ENCODE measurements at regions not wholly inside any gene's neighbourhood (a gene's known extent, or its start where the extent isn't known, plus 50 kb on each side); places are given as distances from the start of the nearest gene placed in this dataset.

DNA sequence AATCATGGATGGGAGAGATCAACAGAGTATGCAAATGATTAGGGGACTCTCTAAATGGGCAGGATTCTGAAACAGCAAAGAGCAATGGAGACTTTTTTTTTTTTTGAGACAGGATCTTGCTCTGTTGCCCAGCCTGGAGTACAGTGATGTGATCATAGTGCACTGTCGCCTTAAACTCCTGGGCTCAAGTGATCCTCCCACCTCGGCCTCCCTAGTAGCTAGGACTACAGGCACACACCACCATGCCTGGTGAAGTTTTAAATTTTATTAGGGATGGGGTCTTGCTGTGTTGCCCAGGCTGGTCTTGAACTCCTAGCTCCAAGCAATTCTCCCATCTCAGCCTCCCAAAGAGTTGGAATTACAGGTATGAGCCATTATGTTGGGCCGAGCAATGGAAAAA lies 255.0 kb upstream of the ZFHX3 start:
- DNase-seq (ENCODE audit: low read depth) (no peak), FAIRE-seq (no peak)
- TF ChIP-seq, protein P1, sequence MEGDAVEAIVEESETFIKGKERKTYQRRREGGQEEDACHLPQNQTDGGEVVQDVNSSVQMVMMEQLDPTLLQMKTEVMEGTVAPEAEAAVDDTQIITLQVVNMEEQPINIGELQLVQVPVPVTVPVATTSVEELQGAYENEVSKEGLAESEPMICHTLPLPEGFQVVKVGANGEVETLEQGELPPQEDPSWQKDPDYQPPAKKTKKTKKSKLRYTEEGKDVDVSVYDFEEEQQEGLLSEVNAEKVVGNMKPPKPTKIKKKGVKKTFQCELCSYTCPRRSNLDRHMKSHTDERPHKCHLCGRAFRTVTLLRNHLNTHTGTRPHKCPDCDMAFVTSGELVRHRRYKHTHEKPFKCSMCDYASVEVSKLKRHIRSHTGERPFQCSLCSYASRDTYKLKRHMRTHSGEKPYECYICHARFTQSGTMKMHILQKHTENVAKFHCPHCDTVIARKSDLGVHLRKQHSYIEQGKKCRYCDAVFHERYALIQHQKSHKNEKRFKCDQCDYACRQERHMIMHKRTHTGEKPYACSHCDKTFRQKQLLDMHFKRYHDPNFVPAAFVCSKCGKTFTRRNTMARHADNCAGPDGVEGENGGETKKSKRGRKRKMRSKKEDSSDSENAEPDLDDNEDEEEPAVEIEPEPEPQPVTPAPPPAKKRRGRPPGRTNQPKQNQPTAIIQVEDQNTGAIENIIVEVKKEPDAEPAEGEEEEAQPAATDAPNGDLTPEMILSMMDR (IDR thresholded peaks at IDR 0.05; ENCODE audit: insufficient read depth, low read length, severe bottlenecking): no peak
- Histone ChIP-seq H3K36me3 (ENCODE audit: control insufficient read depth, insufficient read depth, low read length) (no peaks in the 10 kb centered on the region), H3K27me3 (ENCODE audit: control insufficient read depth, insufficient read depth, low read length) (no peaks in the 10 kb centered on the region), H3K4me3 (ENCODE audit: low read depth, low read length) (no peak overlapping the region)

DNA sequence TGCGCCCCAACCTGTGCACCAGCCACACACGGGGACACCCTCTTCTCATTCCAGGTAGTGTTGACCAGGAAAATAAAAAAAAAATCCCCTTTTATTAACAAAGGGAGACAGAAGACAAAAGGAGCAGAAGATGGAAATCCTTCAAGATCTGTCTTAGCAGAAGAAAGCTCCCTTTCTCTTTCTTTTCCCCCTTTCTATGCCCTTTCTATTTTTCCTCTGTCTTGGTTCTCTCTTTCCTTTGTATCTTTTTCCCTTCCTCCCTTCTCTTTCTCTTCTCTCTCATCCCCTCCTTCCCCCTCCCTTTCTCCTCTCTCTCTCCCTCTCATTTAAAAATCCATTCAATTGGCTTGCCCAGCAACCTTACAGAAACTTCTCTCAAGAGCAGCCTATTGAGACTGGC lies 254.1 kb upstream of the ZFHX3 start:
- FAIRE-seq: no peak
- no peaks in the 10 kb centered on the region for H3K27me3 ChIP-seq (ENCODE audit: control insufficient read depth, insufficient read depth, low read length)
- TF ChIP-seq, protein P1 (IDR thresholded peaks at IDR 0.05; ENCODE audit: insufficient read depth, low read length, severe bottlenecking): no peak

DNA sequence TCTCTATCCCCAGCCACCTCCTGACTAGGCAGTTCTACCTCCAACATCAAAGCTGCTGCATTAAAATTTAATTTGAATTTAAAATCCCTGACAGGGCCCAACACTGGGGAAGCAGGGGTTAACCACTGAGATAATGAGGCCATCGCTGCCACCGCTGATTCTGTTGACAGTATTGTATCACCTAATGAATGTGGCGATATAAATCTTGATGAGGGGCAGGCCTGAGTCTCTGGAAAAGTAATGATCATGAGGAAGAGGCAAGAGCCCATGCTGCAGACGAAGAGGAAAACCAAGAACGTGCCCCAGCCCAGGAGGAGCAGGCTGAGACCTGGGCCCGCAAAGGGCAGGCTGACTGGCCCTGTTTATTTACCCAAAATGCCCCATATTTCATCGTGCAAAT lies 251.4 kb upstream of the ZFHX3 start:
- Histone ChIP-seq H3K27me3 (ENCODE audit: control insufficient read depth, insufficient read depth, low read length) (no peaks in the 10 kb centered on the region), H3K4me3 (ENCODE audit: low read depth, low read length) (no peak overlapping the region), H3K36me3 (ENCODE audit: control insufficient read depth, insufficient read depth, low read length) (no peaks in the 10 kb centered on the region)
- no peak for DNase-seq (ENCODE audit: low read depth)
- no peak for FAIRE-seq
- TF ChIP-seq, protein P1 (IDR thresholded peaks at IDR 0.05; ENCODE audit: insufficient read depth, low read length, severe bottlenecking): no peak

More for the DNA sequence above, 254.1 kb upstream of the ZFHX3 start:
- no peak for DNase-seq (ENCODE audit: low read depth)
- no peaks in the 10 kb centered on the region for H3K36me3 ChIP-seq (ENCODE audit: control insufficient read depth, insufficient read depth, low read length)
- no peak overlapping the region for H3K4me3 ChIP-seq (ENCODE audit: low read depth, low read length)

DNA sequence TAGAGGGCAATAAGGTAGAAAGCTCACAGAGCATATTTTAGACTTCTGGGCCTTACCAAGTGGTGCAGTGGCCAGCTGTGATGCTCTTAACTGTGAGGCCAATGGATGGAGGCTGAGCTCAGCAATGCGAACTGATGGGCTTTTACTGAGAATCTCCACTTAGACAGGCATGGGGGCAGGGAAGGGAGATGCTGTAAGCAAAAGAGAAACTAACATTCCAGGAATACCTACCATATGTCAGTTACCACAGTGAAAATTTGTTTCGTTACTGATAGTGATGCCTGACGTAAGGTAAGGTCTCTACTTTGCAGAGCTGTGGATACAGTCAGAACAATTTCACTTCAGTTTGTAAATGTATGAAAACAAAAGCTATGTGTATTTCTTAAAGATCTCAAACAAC lies 250.6 kb upstream of the ZFHX3 start:
- H3K36me3 ChIP-seq (ENCODE audit: control insufficient read depth, insufficient read depth, low read length): no peaks in the 10 kb centered on the region
- TF ChIP-seq, protein P1 (IDR thresholded peaks at IDR 0.05; ENCODE audit: insufficient read depth, low read length, severe bottlenecking): no peak
- H3K4me3 ChIP-seq (ENCODE audit: low read depth, low read length): no peak overlapping the region
- H3K27me3 ChIP-seq (ENCODE audit: control insufficient read depth, insufficient read depth, low read length): no peaks in the 10 kb centered on the region
- FAIRE-seq (no peak), DNase-seq (ENCODE audit: low read depth) (no peak)

DNA sequence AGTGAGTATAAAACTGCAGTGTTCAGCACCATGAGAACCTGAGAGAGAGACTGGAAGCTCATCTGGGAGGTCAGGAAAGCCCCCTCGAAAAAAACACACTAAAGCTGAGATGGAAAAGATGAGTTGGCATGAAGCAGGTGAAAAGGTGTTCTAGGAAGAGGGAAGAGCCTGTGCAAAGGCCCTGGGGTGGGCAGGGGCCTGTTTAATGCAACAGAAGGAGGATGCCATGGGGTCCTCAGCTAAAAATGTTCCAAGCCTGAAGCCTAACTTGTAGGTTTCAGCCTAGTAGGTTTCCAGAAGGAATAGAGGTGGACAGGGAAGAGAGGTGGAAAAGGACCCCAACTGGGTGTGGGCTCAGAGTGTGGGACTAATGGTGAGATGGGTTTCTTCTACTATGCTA lies 242.3 kb upstream of the ZFHX3 start:
- DNase-seq (ENCODE audit: low read depth) (no peak), FAIRE-seq (no peak)
- H3K36me3 ChIP-seq (ENCODE audit: control insufficient read depth, insufficient read depth, low read length): no peaks in the 10 kb centered on the region
- TF ChIP-seq, protein P1 (IDR thresholded peaks at IDR 0.05; ENCODE audit: insufficient read depth, low read length, severe bottlenecking): no peak
- H3K4me3 ChIP-seq (ENCODE audit: low read depth, low read length): no peak overlapping the region
- H3K27me3 ChIP-seq (ENCODE audit: control insufficient read depth, insufficient read depth, low read length): no peaks in the 10 kb centered on the region

DNA sequence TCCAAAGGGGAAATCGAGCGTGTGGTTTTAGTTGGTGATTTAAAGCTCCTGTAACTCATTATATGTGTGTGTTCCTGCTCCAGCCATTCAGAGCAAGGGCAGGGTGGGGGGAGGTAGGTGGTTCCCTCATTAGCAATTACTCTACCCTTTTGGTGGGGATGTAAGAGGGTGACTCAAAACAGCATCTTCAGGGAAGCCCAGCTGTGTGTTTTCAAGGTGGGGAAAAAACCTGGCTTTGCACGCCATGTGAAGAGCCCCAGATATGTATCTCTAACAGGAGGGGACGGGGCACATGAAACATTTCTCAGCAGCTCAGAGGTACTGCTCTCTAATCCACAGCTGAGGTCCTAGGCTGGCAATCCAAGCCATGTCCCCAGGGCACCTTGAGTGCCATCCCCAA lies 241.3 kb upstream of the ZFHX3 start:
- Histone ChIP-seq H3K36me3 (ENCODE audit: control insufficient read depth, insufficient read depth, low read length) (no peaks in the 10 kb centered on the region), H3K27me3 (ENCODE audit: control insufficient read depth, insufficient read depth, low read length) (no peaks in the 10 kb centered on the region), H3K4me3 (ENCODE audit: low read depth, low read length) (no peak overlapping the region)
- FAIRE-seq (no peak), DNase-seq (ENCODE audit: low read depth) (no peak)
- TF ChIP-seq, protein P1 (IDR thresholded peaks at IDR 0.05; ENCODE audit: insufficient read depth, low read length, severe bottlenecking): no peak
